ENCODE measurements at regions not wholly inside any gene's neighbourhood (a gene's known extent, or its start where the extent isn't known, plus 50 kb on each side); places are given as distances from the start of the nearest gene placed in this dataset.

- no peak for DNase-seq (ENCODE audit: low spot score)
These were observed 447.0 kb downstream of the SLC16A7 start for GRCh38 chr12:60042835-60043234.

GRCh38 chr12:60043236-60043635 is 447.4 kb downstream of the SLC16A7 start:
- DNase-seq (ENCODE audit: low spot score), result no peak

- no peak for DNase-seq (ENCODE audit: low spot score)
These were observed 456.7 kb downstream of the SLC16A7 start for GRCh38 chr12:60052483-60052882.

- DNase-seq (ENCODE audit: low spot score), result no peak
These were observed 463.4 kb downstream of the SLC16A7 start for GRCh38 chr12:60059180-60059579.

- DNase-seq (ENCODE audit: low spot score), result no peak
These were observed 470.8 kb downstream of the SLC16A7 start for GRCh38 chr12:60066655-60067054.

- DNase-seq (ENCODE audit: low spot score), result no peak
These were observed 474.7 kb downstream of the SLC16A7 start for GRCh38 chr12:60070552-60070951.

GRCh38 chr12:60071759-60072191 is 475.9 kb downstream of the SLC16A7 start:
- DNase-seq (ENCODE audit: low spot score), result no peak

- DNase-seq (ENCODE audit: low spot score), result no peak
These were observed 477.1 kb downstream of the SLC16A7 start for GRCh38 chr12:60072911-60073310.

- DNase-seq (ENCODE audit: low spot score), result no peak
These were observed 479.3 kb downstream of the SLC16A7 start for GRCh38 chr12:60075091-60075490.

- no peak for DNase-seq (ENCODE audit: low spot score)
These were observed 482.2 kb downstream of the SLC16A7 start for GRCh38 chr12:60078026-60078425.

- no peak for DNase-seq (ENCODE audit: low spot score)
These were observed 497.6 kb downstream of the SLC16A7 start for GRCh38 chr12:60093428-60093827.

GRCh38 chr12:60094436-60094835 is 498.6 kb downstream of the SLC16A7 start:
- no peak for DNase-seq (ENCODE audit: low spot score)

GRCh38 chr12:60096727-60097126 is 500.9 kb downstream of the SLC16A7 start:
- DNase-seq (ENCODE audit: low spot score), result no peak

GRCh38 chr12:60100160-60100559 is 504.3 kb downstream of the SLC16A7 start:
- no peak for DNase-seq (ENCODE audit: low spot score)

GRCh38 chr12:60100852-60101251 is 505.0 kb downstream of the SLC16A7 start:
- no peak for DNase-seq (ENCODE audit: low spot score)

- DNase-seq (ENCODE audit: low spot score), result no peak
These were observed 505.9 kb downstream of the SLC16A7 start for GRCh38 chr12:60101715-60102114.

- no peak for DNase-seq (ENCODE audit: low spot score)
These were observed 510.4 kb downstream of the SLC16A7 start for GRCh38 chr12:60106214-60106613.

GRCh38 chr12:60107992-60108391 is 512.2 kb downstream of the SLC16A7 start:
- no peak for DNase-seq (ENCODE audit: low spot score)

- no peak for DNase-seq (ENCODE audit: low spot score)
These were observed 516.2 kb downstream of the SLC16A7 start for GRCh38 chr12:60112063-60112462.

GRCh38 chr12:60112763-60113162 is 516.9 kb downstream of the SLC16A7 start:
- DNase-seq (ENCODE audit: low spot score), result no peak

- no peak for DNase-seq (ENCODE audit: low spot score)
These were observed 518.3 kb downstream of the SLC16A7 start for GRCh38 chr12:60114169-60114568.

GRCh38 chr12:60119327-60119726 is 523.5 kb downstream of the SLC16A7 start:
- no peak for DNase-seq (ENCODE audit: low spot score)

- DNase-seq (ENCODE audit: low spot score), result no peak
These were observed 524.4 kb downstream of the SLC16A7 start for GRCh38 chr12:60120199-60120598.

- no peak for DNase-seq (ENCODE audit: low spot score)
These were observed 527.7 kb downstream of the SLC16A7 start for GRCh38 chr12:60123557-60123956.

GRCh38 chr12:60137513-60137912 is 541.7 kb downstream of the SLC16A7 start:
- DNase-seq (ENCODE audit: low spot score), result no peak
